Liver (tissue), 8 donors: ENCODE measurements at regions not wholly inside any gene's neighbourhood (a gene's known extent, or its start where the extent isn't known, plus 50 kb on each side); places are given as distances from the start of the nearest gene placed in this dataset.
"Not testable (repeated sequence)": the region's sequence is repeated elsewhere in the genome, so short reads cannot be mapped to it uniquely, and the experiment has no call there.

Source experiments
- DNase-seq: peaks from one replicate; pipeline ENCODE4 v3.0.0-alpha.2; 2017; ENCODE audit warnings: low spot score
- H3K27ac ChIP-seq, 2 donors: one replicate each; pipeline ENCODE4 v1.7.0; 2013; ENCODE audit warnings: inconsistent platforms in 2 of 2, low read length in 2 of 2, control low read depth in 1 of 2, low read depth in 1 of 2, mild to moderate bottlenecking in 1 of 2
- H3K27me3 ChIP-seq, 4 donors: one replicate each; pipeline versions ENCODE4 v1.6.1 to v1.7.0; 2013; ENCODE audit warnings: low read length in 3 of 4, inconsistent platforms in 1 of 4, mild to moderate bottlenecking in 1 of 4, moderate library complexity in 1 of 4; ENCODE audit not compliant: control insufficient read depth in 4 of 4, insufficient read depth in 4 of 4
- H3K36me3 ChIP-seq, 4 donors: one replicate each; pipeline versions ENCODE4 v1.6.1 to v1.7.0; 2013; ENCODE audit warnings: low read length in 3 of 4, mild to moderate bottlenecking in 3 of 4, low read depth in 1 of 4, moderate library complexity in 1 of 4; ENCODE audit not compliant: control insufficient read depth in 4 of 4, insufficient read depth in 3 of 4
- H3K4me1 ChIP-seq, 4 donors: one replicate each; pipeline versions ENCODE4 v1.6.1 to v1.7.0; 2013; ENCODE audit warnings: low read length in 3 of 4, mild to moderate bottlenecking in 3 of 4, moderate library complexity in 1 of 4; ENCODE audit not compliant: control insufficient read depth in 4 of 4, insufficient read depth in 4 of 4
- H3K4me3 ChIP-seq, 3 donors: one replicate each; pipeline versions ENCODE4 v1.6.1 to v1.7.0; 2013; ENCODE audit warnings: low read length in 3 of 3, control low read depth in 1 of 3, low read depth in 1 of 3, mild to moderate bottlenecking in 1 of 3
- H3K9ac ChIP-seq, 2 donors: one replicate each; pipeline ENCODE4 v1.7.0; 2013; ENCODE audit warnings: low read length in 2 of 2, mild to moderate bottlenecking in 2 of 2, moderate library complexity in 2 of 2, control low read depth in 1 of 2, low read depth in 1 of 2
- H3K9me3 ChIP-seq, 4 donors: one replicate each; pipeline versions ENCODE4 v1.6.1 to v1.7.0; 2013; ENCODE audit warnings: low read length in 3 of 4; ENCODE audit not compliant: control insufficient read depth in 4 of 4
- EGR1 ChIP-seq, 2 donors: IDR thresholded peaks; 2 replicates each; pipeline ENCODE4 v1.6.1; 2016 to 2018; ENCODE audit warnings: antibody characterized with exemption in 2 of 2, low read depth in 2 of 2
- FOXA1 ChIP-seq: IDR thresholded peaks from 2 replicates; pipeline ENCODE4 v1.6.1; 2016; ENCODE audit warnings: antibody characterized with exemption
- FOXA2 ChIP-seq: IDR thresholded peaks from 2 replicates; pipeline ENCODE4 v1.6.1; 2016; ENCODE audit warnings: antibody characterized with exemption
- GABPA ChIP-seq, 2 donors: IDR thresholded peaks in 1 of 2; conservative IDR thresholded peaks in 1 of 2; 2 replicates each; pipeline ENCODE4 v1.6.1; 2016; ENCODE audit warnings: antibody characterized with exemption in 2 of 2, mild to moderate bottlenecking in 1 of 2, moderate library complexity in 1 of 2
- HNF4A ChIP-seq, 2 donors: conservative IDR thresholded peaks; 2 replicates each; pipeline ENCODE4 v1.6.1; 2016; ENCODE audit warnings: antibody characterized with exemption in 2 of 2, mild to moderate bottlenecking in 2 of 2
- HNF4G ChIP-seq: IDR thresholded peaks from 2 replicates; pipeline ENCODE4 v1.6.1; 2016; ENCODE audit warnings: antibody characterized with exemption
- JUND ChIP-seq, 2 donors: IDR thresholded peaks; 2 replicates each; pipeline ENCODE4 v1.6.1; 2016; ENCODE audit warnings: antibody characterized with exemption in 2 of 2
- NR2F2 ChIP-seq: IDR thresholded peaks from 2 replicates; pipeline ENCODE4 v1.6.1; 2016; ENCODE audit warnings: antibody characterized with exemption
- RAD21 ChIP-seq, 2 donors: IDR thresholded peaks; 2 replicates each; pipeline ENCODE4 v1.6.1; 2016; ENCODE audit warnings: antibody characterized with exemption in 2 of 2, mild to moderate bottlenecking in 2 of 2
- RXRA ChIP-seq, 2 donors: IDR thresholded peaks; 2 replicates each; pipeline ENCODE4 v1.6.1; 2017 to 2018; ENCODE audit warnings: antibody characterized with exemption in 2 of 2, mild to moderate bottlenecking in 1 of 2
- SP1 ChIP-seq: IDR thresholded peaks from 2 replicates; pipeline ENCODE4 v1.6.1; 2018; ENCODE audit warnings: antibody characterized with exemption, mild to moderate bottlenecking
- TAF1 ChIP-seq: conservative IDR thresholded peaks from 2 replicates; pipeline ENCODE4 v1.6.1; 2016; ENCODE audit warnings: antibody characterized with exemption, mild to moderate bottlenecking
- YY1 ChIP-seq: IDR thresholded peaks from 2 replicates; pipeline ENCODE4 v1.6.1; 2016; ENCODE audit warnings: antibody characterized with exemption, mild to moderate bottlenecking
- WGBS: extraction: QIAGEN DNeasy Blood & Tissue Kit; methylation state at CpG from one replicate; pipeline ENCODE4 v1.1.7; 2013; 5-methylcytosine and 5-hydroxymethylcytosine counted together
- TF ChIP-seq, protein P1 (sequence below): IDR thresholded peaks from 2 replicates; pipeline ENCODE4 v1.6.1; 2016; ENCODE audit warnings: antibody characterized with exemption, mild to moderate bottlenecking
- TF ChIP-seq, protein P2 (sequence below): IDR thresholded peaks from 2 replicates; pipeline ENCODE4 v1.6.1; 2016; ENCODE audit warnings: antibody characterized with exemption
- TF ChIP-seq, protein P3 (sequence below): IDR thresholded peaks from 2 replicates; pipeline ENCODE4 v1.6.1; 2016; ENCODE audit warnings: antibody characterized with exemption
- TF ChIP-seq, protein P4 (sequence below): fragments of 150-350 bp; IDR thresholded peaks from 2 replicates; pipeline ENCODE4 v1.5.1; 2017; ENCODE audit warnings: improper control_type of control experiment, low read depth, low read length; ENCODE audit not compliant: missing input control
- TF ChIP-seq, protein P5 (sequence below): IDR thresholded peaks from 2 replicates; pipeline ENCODE4 v1.6.1; 2016; ENCODE audit warnings: antibody characterized with exemption
- donor health status: healthy.
- donor health status: healthy.
- donor health status: healthy.
- donor health status: healthy.
- donor health status: healthy.

DNA sequence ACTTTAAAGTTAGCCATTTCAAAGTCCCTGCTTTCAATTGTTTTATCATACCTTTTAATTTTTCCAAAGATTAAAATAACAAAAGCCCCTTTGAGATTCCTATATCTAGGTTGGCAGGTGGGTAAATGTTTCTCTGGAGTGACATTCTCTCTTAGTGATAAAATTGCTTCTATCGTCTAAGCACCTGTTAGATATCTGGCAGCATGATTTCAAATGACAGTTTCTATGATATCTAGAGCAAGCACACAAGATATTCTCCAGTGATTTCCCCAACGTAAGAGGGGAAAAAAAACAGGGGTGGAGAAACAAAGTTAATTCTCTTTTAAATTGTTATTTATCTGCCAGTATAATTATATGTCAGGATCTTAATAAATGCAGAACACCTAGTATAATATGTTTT is 610.2 kb downstream of the DSC3 start:
- no peaks in the 10 kb centered on the region for H3K9me3 ChIP-seq
- no peak overlapping the region for H3K27ac ChIP-seq
- DNase-seq: no peak
- WGBS: 45% methylated on average over 2 of the region's 2 CpGs
- no peaks in the 10 kb centered on the region for H3K36me3 ChIP-seq
- no peak overlapping the region for H3K4me3 ChIP-seq
- H3K9ac ChIP-seq: no peak overlapping the region
- H3K4me1 ChIP-seq: no peaks in the 10 kb centered on the region
- no peaks in the 10 kb centered on the region for H3K27me3 ChIP-seq
- no peak for TF ChIP-seq FOXA1
- no peak for TF ChIP-seq HNF4G
- TF ChIP-seq, protein P1, sequence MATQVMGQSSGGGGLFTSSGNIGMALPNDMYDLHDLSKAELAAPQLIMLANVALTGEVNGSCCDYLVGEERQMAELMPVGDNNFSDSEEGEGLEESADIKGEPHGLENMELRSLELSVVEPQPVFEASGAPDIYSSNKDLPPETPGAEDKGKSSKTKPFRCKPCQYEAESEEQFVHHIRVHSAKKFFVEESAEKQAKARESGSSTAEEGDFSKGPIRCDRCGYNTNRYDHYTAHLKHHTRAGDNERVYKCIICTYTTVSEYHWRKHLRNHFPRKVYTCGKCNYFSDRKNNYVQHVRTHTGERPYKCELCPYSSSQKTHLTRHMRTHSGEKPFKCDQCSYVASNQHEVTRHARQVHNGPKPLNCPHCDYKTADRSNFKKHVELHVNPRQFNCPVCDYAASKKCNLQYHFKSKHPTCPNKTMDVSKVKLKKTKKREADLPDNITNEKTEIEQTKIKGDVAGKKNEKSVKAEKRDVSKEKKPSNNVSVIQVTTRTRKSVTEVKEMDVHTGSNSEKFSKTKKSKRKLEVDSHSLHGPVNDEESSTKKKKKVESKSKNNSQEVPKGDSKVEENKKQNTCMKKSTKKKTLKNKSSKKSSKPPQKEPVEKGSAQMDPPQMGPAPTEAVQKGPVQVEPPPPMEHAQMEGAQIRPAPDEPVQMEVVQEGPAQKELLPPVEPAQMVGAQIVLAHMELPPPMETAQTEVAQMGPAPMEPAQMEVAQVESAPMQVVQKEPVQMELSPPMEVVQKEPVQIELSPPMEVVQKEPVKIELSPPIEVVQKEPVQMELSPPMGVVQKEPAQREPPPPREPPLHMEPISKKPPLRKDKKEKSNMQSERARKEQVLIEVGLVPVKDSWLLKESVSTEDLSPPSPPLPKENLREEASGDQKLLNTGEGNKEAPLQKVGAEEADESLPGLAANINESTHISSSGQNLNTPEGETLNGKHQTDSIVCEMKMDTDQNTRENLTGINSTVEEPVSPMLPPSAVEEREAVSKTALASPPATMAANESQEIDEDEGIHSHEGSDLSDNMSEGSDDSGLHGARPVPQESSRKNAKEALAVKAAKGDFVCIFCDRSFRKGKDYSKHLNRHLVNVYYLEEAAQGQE: no peak
- TF ChIP-seq TAF1: no peak
- TF ChIP-seq, protein P2, sequence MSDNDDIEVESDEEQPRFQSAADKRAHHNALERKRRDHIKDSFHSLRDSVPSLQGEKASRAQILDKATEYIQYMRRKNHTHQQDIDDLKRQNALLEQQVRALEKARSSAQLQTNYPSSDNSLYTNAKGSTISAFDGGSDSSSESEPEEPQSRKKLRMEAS: no peak
- no peak for TF ChIP-seq HNF4A (conservative IDR thresholded peaks at IDR 0.05)
- TF ChIP-seq JUND (IDR thresholded peaks at IDR 0.05): no peak
- TF ChIP-seq RXRA (IDR thresholded peaks at IDR 0.05): no peak

DNA sequence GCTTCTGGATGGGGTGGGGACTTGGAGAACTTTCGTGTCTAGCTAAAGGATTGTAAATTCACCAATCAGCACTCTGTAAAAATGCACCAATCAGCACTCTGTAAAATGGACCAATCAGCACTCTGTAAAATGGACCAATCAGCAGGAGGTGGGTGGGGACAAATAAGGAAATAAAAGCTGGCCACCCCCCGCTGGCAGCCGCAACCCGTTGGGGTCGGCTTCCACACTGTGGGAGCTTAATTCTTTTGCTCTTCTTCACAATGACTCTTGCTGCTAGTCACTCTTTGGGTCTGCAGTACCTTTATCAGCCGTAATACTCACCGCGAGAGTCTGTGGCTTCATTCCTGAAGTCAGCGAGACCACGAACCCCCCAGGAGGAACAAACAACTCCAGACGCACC is 623.1 kb downstream of the DSC3 start:
- H3K9ac ChIP-seq, H3K4me3 ChIP-seq, H3K36me3 ChIP-seq, H3K27ac ChIP-seq, H3K4me1 ChIP-seq, H3K27me3 ChIP-seq, DNase-seq, H3K9me3 ChIP-seq: not testable (repeated sequence)
- 88% methylated on average over 11 of the region's 11 CpGs for whole genome bisulfite sequencing

DNA sequence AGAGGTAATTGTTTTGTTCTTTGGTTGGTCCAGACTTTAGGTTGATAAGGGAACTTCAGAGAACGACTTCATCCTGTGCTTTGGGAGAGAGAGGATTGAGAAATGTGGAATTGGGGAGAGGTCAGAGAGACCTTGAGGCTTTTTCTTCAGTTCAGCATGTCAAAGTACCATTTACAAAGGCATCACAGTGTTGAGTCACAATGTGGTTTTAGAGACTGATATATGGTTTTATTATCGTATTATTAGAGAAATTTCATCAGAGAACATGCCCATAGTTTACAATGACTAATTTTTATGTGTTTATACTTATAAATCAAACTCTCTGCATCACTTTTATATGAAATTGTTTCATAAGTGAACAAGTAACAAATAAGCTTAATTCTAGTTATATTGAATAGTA is 626.6 kb downstream of the DSC3 start:
- Histone ChIP-seq H3K27ac (no peak overlapping the region), H3K36me3 (no peaks in the 10 kb centered on the region), H3K9ac (no peak overlapping the region), H3K9me3 (no peaks in the 10 kb centered on the region), H3K27me3 (no peaks in the 10 kb centered on the region), H3K4me1 (no peaks in the 10 kb centered on the region), H3K4me3 (no peak overlapping the region)
- no peak for DNase-seq
- 43% methylated on average over 2 of the region's 2 CpGs for WGBS
- TF ChIP-seq FOXA2 (no peak), EGR1 (IDR thresholded peaks at IDR 0.05; ENCODE audit: low read depth in 2 of 2) (no peak), HNF4A (conservative IDR thresholded peaks at IDR 0.05) (no peak), JUND (IDR thresholded peaks at IDR 0.05) (no peak), SP1 (no peak), YY1 (no peak), RAD21 (IDR thresholded peaks at IDR 0.05) (no peak), GABPA (IDR thresholded peaks at IDR 0.05 in 1 of 2, conservative IDR thresholded peaks at IDR 0.05 in 1 of 2) (no peak), NR2F2 (no peak), HNF4G (no peak), FOXA1 (no peak), TAF1 (no peak)
- TF ChIP-seq, protein P3, sequence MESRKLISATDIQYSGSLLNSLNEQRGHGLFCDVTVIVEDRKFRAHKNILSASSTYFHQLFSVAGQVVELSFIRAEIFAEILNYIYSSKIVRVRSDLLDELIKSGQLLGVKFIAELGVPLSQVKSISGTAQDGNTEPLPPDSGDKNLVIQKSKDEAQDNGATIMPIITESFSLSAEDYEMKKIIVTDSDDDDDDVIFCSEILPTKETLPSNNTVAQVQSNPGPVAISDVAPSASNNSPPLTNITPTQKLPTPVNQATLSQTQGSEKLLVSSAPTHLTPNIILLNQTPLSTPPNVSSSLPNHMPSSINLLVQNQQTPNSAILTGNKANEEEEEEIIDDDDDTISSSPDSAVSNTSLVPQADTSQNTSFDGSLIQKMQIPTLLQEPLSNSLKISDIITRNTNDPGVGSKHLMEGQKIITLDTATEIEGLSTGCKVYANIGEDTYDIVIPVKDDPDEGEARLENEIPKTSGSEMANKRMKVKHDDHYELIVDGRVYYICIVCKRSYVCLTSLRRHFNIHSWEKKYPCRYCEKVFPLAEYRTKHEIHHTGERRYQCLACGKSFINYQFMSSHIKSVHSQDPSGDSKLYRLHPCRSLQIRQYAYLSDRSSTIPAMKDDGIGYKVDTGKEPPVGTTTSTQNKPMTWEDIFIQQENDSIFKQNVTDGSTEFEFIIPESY: no peak
- TF ChIP-seq, protein P4, sequence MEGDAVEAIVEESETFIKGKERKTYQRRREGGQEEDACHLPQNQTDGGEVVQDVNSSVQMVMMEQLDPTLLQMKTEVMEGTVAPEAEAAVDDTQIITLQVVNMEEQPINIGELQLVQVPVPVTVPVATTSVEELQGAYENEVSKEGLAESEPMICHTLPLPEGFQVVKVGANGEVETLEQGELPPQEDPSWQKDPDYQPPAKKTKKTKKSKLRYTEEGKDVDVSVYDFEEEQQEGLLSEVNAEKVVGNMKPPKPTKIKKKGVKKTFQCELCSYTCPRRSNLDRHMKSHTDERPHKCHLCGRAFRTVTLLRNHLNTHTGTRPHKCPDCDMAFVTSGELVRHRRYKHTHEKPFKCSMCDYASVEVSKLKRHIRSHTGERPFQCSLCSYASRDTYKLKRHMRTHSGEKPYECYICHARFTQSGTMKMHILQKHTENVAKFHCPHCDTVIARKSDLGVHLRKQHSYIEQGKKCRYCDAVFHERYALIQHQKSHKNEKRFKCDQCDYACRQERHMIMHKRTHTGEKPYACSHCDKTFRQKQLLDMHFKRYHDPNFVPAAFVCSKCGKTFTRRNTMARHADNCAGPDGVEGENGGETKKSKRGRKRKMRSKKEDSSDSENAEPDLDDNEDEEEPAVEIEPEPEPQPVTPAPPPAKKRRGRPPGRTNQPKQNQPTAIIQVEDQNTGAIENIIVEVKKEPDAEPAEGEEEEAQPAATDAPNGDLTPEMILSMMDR: no peak
- TF ChIP-seq, protein P5, sequence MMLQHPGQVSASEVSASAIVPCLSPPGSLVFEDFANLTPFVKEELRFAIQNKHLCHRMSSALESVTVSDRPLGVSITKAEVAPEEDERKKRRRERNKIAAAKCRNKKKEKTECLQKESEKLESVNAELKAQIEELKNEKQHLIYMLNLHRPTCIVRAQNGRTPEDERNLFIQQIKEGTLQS: no peak
- TF ChIP-seq, protein P2: no peak
